Caco-2 (cell line): ENCODE measurements at regions not wholly inside any gene's neighbourhood (a gene's known extent, or its start where the extent isn't known, plus 50 kb on each side); places are given as distances from the start of the nearest gene placed in this dataset.
"Not testable (repeated sequence)": the region's sequence is repeated elsewhere in the genome, so short reads cannot be mapped to it uniquely, and the experiment has no call there.

Source experiments
- BruUV-seq: library from RNA; stranded (reverse); fragments of 400-500 nt; replicated peaks from 2 replicates; lab custom pipeline; 2021; lab: Mats Ljungman, UMichigan
- CTCF ChIA-PET: fragments of 300-600 bp; sonication (Branson Sonifier 250); formaldehyde crosslinking; loops from one replicate; lab custom pipeline; 2022; ENCODE audit warnings: antibody characterized with exemption; lab: Charles Lee
- POLR2A ChIA-PET: fragments of 300-600 bp; sonication (Branson Sonifier 250); formaldehyde crosslinking; loops from one replicate; lab custom pipeline; 2022; ENCODE audit warnings: antibody characterized with exemption; lab: Charles Lee
- DNase-seq, 2 experiments: peaks; one replicate each; pipeline versions ENCODE4 v3.0.0 to v3.0.0-alpha.2; 2020 to 2022
- H3K27me3 ChIP-seq: replicated peaks from 2 replicates; pipeline ENCODE4 v1.6.0; 2011; ENCODE audit warnings: low read length; ENCODE audit not compliant: control insufficient read depth, insufficient read depth
- H3K36me3 ChIP-seq: 2 replicates; pipeline ENCODE4 v1.5.1; 2011; ENCODE audit warnings: low read length; ENCODE audit not compliant: control insufficient read depth, insufficient read depth
- H3K4me1 ChIP-seq: fragments of 250-450 bp; sonication (Bioruptor Pico); 2 replicates; pipeline ENCODE4 v1.5.1; 2020; ENCODE audit warnings: mild to moderate bottlenecking
- H3K4me3 ChIP-seq: 2 replicates; pipeline ENCODE4 v1.5.1; 2011; ENCODE audit warnings: low read depth, mild to moderate bottlenecking, control low read depth, low read length
- H3K9me3 ChIP-seq: fragments of 250-450 bp; sonication (Bioruptor Pico); 2 replicates; pipeline ENCODE4 v1.5.1; 2020; ENCODE audit warnings: mild to moderate bottlenecking, moderate library complexity
- H3K27ac Mint-ChIP-seq: one replicate; pipeline ENCODE4 v1.8.0; 2022; ENCODE audit warnings: mixed read lengths; ENCODE audit not compliant: unreplicated experiment
- H3K27me3 Mint-ChIP-seq: one replicate; pipeline ENCODE4 v1.8.0; 2022; ENCODE audit warnings: mixed read lengths; ENCODE audit not compliant: insufficient read depth, unreplicated experiment
- H3K36me3 Mint-ChIP-seq: one replicate; pipeline ENCODE4 v1.8.0; 2022; ENCODE audit warnings: mild to moderate bottlenecking, mixed read lengths; ENCODE audit not compliant: insufficient read depth, unreplicated experiment
- H3K4me1 Mint-ChIP-seq: one replicate; pipeline ENCODE4 v1.8.0; 2022; ENCODE audit warnings: low read depth, mixed read lengths; ENCODE audit not compliant: unreplicated experiment
- H3K4me3 Mint-ChIP-seq: one replicate; pipeline ENCODE4 v1.8.0; 2022; ENCODE audit warnings: mild to moderate bottlenecking, moderate library complexity, mixed read lengths; ENCODE audit not compliant: unreplicated experiment
- H3K9me3 Mint-ChIP-seq: one replicate; pipeline ENCODE4 v1.8.0; 2022; ENCODE audit warnings: mixed read lengths; ENCODE audit not compliant: unreplicated experiment
- intact Hi-C: fragments of 100-400 bp; cut with micrococcal nuclease; formaldehyde crosslinking; loops from one replicate; pipeline ENCODE4 v1.10.0; 2022; ENCODE audit not compliant: unreplicated experiment

- H3K4me3 Mint-ChIP-seq, H3K4me1 Mint-ChIP-seq, H3K36me3 Mint-ChIP-seq, H3K4me1 ChIP-seq, CTCF ChIA-PET, BruUV-seq, H3K36me3 ChIP-seq, H3K9me3 ChIP-seq, POLR2A ChIA-PET, DNase-seq, H3K27me3 ChIP-seq, H3K27me3 Mint-ChIP-seq, H3K4me3 ChIP-seq, H3K27ac Mint-ChIP-seq, H3K9me3 Mint-ChIP-seq, intact Hi-C loops: not testable (repeated sequence)
Measured at GRCh38 chr4:118447397-118447796, 94.6 kb upstream of the PRSS12 start.

GRCh38 chr4:118454857-118455256 lies 102.1 kb upstream of the PRSS12 start:
- H3K27ac Mint-ChIP-seq, intact Hi-C loops: not testable (repeated sequence)

GRCh38 chr4:118461435-118461834 lies 108.6 kb upstream of the PRSS12 start:
- intact Hi-C loops, H3K4me3 Mint-ChIP-seq, BruUV-seq, POLR2A ChIA-PET, H3K36me3 Mint-ChIP-seq, H3K27me3 ChIP-seq, CTCF ChIA-PET, H3K9me3 ChIP-seq, H3K4me3 ChIP-seq, H3K4me1 Mint-ChIP-seq, H3K27me3 Mint-ChIP-seq, DNase-seq, H3K36me3 ChIP-seq, H3K27ac Mint-ChIP-seq, H3K9me3 Mint-ChIP-seq, H3K4me1 ChIP-seq: not testable (repeated sequence)

More at GRCh38 chr4:118454857-118455256, 102.1 kb upstream of the PRSS12 start:
- H3K36me3 Mint-ChIP-seq, H3K36me3 ChIP-seq, H3K9me3 Mint-ChIP-seq, DNase-seq, BruUV-seq, H3K4me1 ChIP-seq, H3K4me3 ChIP-seq, POLR2A ChIA-PET, CTCF ChIA-PET, H3K27me3 Mint-ChIP-seq, H3K9me3 ChIP-seq, H3K27me3 ChIP-seq, H3K4me1 Mint-ChIP-seq, H3K4me3 Mint-ChIP-seq: not testable (repeated sequence)

- POLR2A ChIA-PET, H3K4me1 ChIP-seq, BruUV-seq, H3K27ac Mint-ChIP-seq, intact Hi-C loops, H3K4me3 Mint-ChIP-seq, H3K9me3 Mint-ChIP-seq, DNase-seq, H3K9me3 ChIP-seq, H3K27me3 Mint-ChIP-seq, H3K27me3 ChIP-seq, H3K4me3 ChIP-seq, CTCF ChIA-PET, H3K36me3 ChIP-seq, H3K36me3 Mint-ChIP-seq, H3K4me1 Mint-ChIP-seq: not testable (repeated sequence)
Measured at GRCh38 chr4:118465831-118466230, 113.0 kb upstream of the PRSS12 start.

- H3K4me1 ChIP-seq, CTCF ChIA-PET, H3K27me3 ChIP-seq, POLR2A ChIA-PET, H3K4me1 Mint-ChIP-seq, H3K9me3 Mint-ChIP-seq, H3K27ac Mint-ChIP-seq, DNase-seq, H3K27me3 Mint-ChIP-seq, H3K4me3 Mint-ChIP-seq, H3K4me3 ChIP-seq, intact Hi-C loops, H3K36me3 Mint-ChIP-seq, H3K36me3 ChIP-seq, BruUV-seq, H3K9me3 ChIP-seq: not testable (repeated sequence)
Measured at GRCh38 chr4:118474001-118474626, 121.3 kb upstream of the PRSS12 start.

- BruUV-seq, H3K27me3 Mint-ChIP-seq, H3K4me1 ChIP-seq, H3K4me1 Mint-ChIP-seq, H3K36me3 Mint-ChIP-seq, intact Hi-C loops, H3K4me3 ChIP-seq, H3K27ac Mint-ChIP-seq, POLR2A ChIA-PET, H3K9me3 Mint-ChIP-seq, H3K27me3 ChIP-seq, H3K36me3 ChIP-seq, H3K9me3 ChIP-seq, CTCF ChIA-PET, DNase-seq, H3K4me3 Mint-ChIP-seq: not testable (repeated sequence)
Measured at GRCh38 chr4:118474771-118475170, 122.0 kb upstream of the PRSS12 start.

GRCh38 chr4:118475901-118476300 lies 123.1 kb upstream of the PRSS12 start:
- H3K4me1 Mint-ChIP-seq, DNase-seq, H3K4me1 ChIP-seq, H3K36me3 Mint-ChIP-seq, H3K27me3 ChIP-seq, POLR2A ChIA-PET, H3K9me3 ChIP-seq, CTCF ChIA-PET, H3K4me3 Mint-ChIP-seq, H3K9me3 Mint-ChIP-seq, intact Hi-C loops, BruUV-seq, H3K27ac Mint-ChIP-seq, H3K4me3 ChIP-seq, H3K27me3 Mint-ChIP-seq, H3K36me3 ChIP-seq: not testable (repeated sequence)
